Mucosa of descending colon (tissue), 3 donors: ENCODE measurements at regions not wholly inside any gene's neighbourhood (a gene's known extent, or its start where the extent isn't known, plus 50 kb on each side); places are given as distances from the start of the nearest gene placed in this dataset.
"Not testable (repeated sequence)": the region's sequence is repeated elsewhere in the genome, so short reads cannot be mapped to it uniquely, and the experiment has no call there.

Source experiments
- ATAC-seq: fragments of 200-7000 bp; cut with Tn5 transposase; one replicate; pipeline ENCODE4 v1.9.1; 2020; ENCODE audit warnings: mild to moderate bottlenecking, moderate library complexity
- DNase-seq, 3 donors: peaks; one replicate each; pipeline ENCODE4 v3.0.0-alpha.2; 2020
- H3K36me3 ChIP-seq: fragments of 200-600 bp; one replicate; pipeline ENCODE4 v1.8.0; 2021; ENCODE audit warnings: low read depth, mild to moderate bottlenecking
- H3K4me1 ChIP-seq: fragments of 200-600 bp; one replicate; pipeline ENCODE4 v1.8.0; 2021; ENCODE audit warnings: low read depth, mild to moderate bottlenecking
- H3K4me3 ChIP-seq: fragments of 200-600 bp; one replicate; pipeline ENCODE4 v1.8.0; 2021; ENCODE audit warnings: mild to moderate bottlenecking
- H3K9me3 ChIP-seq: fragments of 200-600 bp; one replicate; pipeline ENCODE4 v1.8.0; 2021; ENCODE audit warnings: mild to moderate bottlenecking
- intact Hi-C, 2 donors: fragments of 100-400 bp; cut with DNase I in 1 of 2; cut with micrococcal nuclease in 1 of 2; formaldehyde crosslinking; loops; one replicate each; pipeline versions ENCODE4 v1.11.0 to v1.11.1; 2022; cut with DNase I, micrococcal nuclease
- TF ChIP-seq, protein P1 (sequence below): fragments of 200-600 bp; IDR thresholded peaks from one replicate; pipeline ENCODE4 v1.8.0; 2022; ENCODE audit warnings: antibody characterized with exemption, mild to moderate bottlenecking
- donor health status: DM: no; HTN: no; CAD: no; lungs with moderate emphysema.
- donor health status: DM: no; HTN: no; CAD: no.
- donor health status: DM: no; HTN: yes; CAD: no.

- no peaks in the 10 kb centered on the region for H3K9me3 ChIP-seq
- ATAC-seq (no peak), DNase-seq (no peak)
- TF ChIP-seq, protein P1, sequence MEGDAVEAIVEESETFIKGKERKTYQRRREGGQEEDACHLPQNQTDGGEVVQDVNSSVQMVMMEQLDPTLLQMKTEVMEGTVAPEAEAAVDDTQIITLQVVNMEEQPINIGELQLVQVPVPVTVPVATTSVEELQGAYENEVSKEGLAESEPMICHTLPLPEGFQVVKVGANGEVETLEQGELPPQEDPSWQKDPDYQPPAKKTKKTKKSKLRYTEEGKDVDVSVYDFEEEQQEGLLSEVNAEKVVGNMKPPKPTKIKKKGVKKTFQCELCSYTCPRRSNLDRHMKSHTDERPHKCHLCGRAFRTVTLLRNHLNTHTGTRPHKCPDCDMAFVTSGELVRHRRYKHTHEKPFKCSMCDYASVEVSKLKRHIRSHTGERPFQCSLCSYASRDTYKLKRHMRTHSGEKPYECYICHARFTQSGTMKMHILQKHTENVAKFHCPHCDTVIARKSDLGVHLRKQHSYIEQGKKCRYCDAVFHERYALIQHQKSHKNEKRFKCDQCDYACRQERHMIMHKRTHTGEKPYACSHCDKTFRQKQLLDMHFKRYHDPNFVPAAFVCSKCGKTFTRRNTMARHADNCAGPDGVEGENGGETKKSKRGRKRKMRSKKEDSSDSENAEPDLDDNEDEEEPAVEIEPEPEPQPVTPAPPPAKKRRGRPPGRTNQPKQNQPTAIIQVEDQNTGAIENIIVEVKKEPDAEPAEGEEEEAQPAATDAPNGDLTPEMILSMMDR, result no peak
- H3K36me3 ChIP-seq, result no peaks in the 10 kb centered on the region
- intact Hi-C loops, result no loop called here
- no peak overlapping the region for H3K4me3 ChIP-seq
- no peaks in the 10 kb centered on the region for H3K4me1 ChIP-seq
These were observed 536.5 kb upstream of the CRIM1 start for GRCh38 chr2:35819033-35819432.

DNA sequence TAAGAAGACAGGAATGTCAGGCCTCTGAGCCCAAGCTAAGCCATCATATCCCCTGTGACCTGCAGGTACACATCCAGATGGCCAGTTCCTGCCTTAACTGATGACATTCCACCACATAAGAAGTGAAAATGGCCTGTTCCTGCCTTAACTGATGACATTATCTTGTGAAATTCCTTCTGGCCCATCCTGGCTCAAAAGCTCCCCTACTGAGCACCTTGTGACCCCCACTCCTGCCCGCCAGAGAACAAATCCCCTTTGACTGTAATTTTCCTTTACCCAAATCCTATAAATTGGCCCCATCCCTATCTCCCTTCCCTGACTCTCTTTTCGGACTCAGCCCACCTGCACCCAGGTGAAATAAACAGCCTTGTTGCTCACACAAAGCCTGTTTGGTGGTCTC lies 537.2 kb upstream of the CRIM1 start:
- intact Hi-C loops, H3K36me3 ChIP-seq, H3K4me3 ChIP-seq, H3K9me3 ChIP-seq, ATAC-seq, DNase-seq, H3K4me1 ChIP-seq: not testable (repeated sequence)

GRCh38 chr2:35814597-35814996 lies 541.0 kb upstream of the CRIM1 start:
- intact Hi-C loops, result not testable (repeated sequence)

DNA sequence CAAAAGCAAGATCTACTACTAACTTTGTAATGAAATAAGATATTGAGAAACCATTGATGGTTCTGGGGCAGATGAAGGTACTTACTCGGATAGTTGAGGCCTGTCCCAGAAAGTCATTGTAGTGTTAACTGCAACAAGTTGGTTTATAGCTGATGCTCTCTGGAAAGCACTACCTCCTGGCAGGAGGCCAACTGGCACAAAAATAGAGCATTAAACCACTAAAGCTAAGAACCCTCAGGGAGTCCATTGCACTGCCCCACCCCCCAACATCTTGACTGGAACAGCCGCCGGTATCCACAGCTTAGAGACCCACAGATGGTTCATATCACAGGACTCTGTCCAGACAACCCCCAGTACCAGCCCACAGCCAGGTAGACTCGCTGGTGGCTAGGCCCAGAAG lies 552.5 kb upstream of the CRIM1 start:
- DNase-seq (no peak), ATAC-seq (no peak)
- H3K4me1 ChIP-seq, result no peaks in the 10 kb centered on the region
- H3K4me3 ChIP-seq, result no peak overlapping the region
- H3K36me3 ChIP-seq, result no peaks in the 10 kb centered on the region
- intact Hi-C loops, result no loop called here
- H3K9me3 ChIP-seq, result no peaks in the 10 kb centered on the region
- TF ChIP-seq, protein P1, result no peak

More at GRCh38 chr2:35814597-35814996, 541.0 kb upstream of the CRIM1 start:
- H3K4me3 ChIP-seq, H3K9me3 ChIP-seq, ATAC-seq, H3K36me3 ChIP-seq, H3K4me1 ChIP-seq, DNase-seq: not testable (repeated sequence)

- H3K9me3 ChIP-seq, result no peaks in the 10 kb centered on the region
- DNase-seq, result no peak
- no peak for ATAC-seq
These were observed 560.7 kb upstream of the CRIM1 start for GRCh38 chr2:35794796-35795450.

GRCh38 chr2:35790292-35790691 lies 565.3 kb upstream of the CRIM1 start:
- Histone ChIP-seq H3K4me3 (no peak overlapping the region), H3K4me1 (no peaks in the 10 kb centered on the region), H3K36me3 (no peaks in the 10 kb centered on the region), H3K9me3 (peaks cover 3% of the 10 kb centered on the region)
- DNase-seq (no peak), ATAC-seq (no peak)
- intact Hi-C loops, result no loop called here
- TF ChIP-seq, protein P1, result no peak

More at GRCh38 chr2:35794796-35795450, 560.7 kb upstream of the CRIM1 start:
- TF ChIP-seq, protein P1, result no peak
- intact Hi-C loops, result no loop called here
- no peaks in the 10 kb centered on the region for H3K36me3 ChIP-seq
- H3K4me1 ChIP-seq, result no peaks in the 10 kb centered on the region
- no peak overlapping the region for H3K4me3 ChIP-seq

DNA sequence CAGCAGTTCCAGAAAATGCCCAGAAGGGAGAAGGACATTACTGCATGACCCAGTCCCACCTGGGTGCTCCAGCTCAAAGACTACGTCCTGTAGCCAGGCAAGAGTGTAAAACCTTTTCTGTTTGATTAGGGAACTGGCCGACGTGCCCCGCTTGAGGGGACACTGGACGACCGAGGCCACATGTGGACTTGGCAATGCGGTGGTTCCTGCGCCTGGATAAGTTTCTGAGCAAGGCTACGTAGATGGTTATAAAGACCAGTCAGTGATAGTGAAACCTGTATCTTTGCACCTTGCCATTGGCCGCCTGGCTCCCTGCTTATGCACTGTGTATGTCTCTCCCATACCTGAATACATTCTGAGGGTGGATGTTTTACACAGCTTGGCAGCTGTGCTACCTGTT lies 567.0 kb upstream of the CRIM1 start:
- Histone ChIP-seq H3K9me3 (peaks cover 3% of the 10 kb centered on the region), H3K4me3 (no peak overlapping the region), H3K36me3 (no peaks in the 10 kb centered on the region), H3K4me1 (no peaks in the 10 kb centered on the region)
- DNase-seq, result no peak
- no peak for ATAC-seq
- intact Hi-C loops, result no loop called here
- TF ChIP-seq, protein P1, result no peak
